Peyer's patch (tissue), 4 donors: ENCODE measurements at regions not wholly inside any gene's neighbourhood (a gene's known extent, or its start where the extent isn't known, plus 50 kb on each side); places are given as distances from the start of the nearest gene placed in this dataset.

ENCODE experiments used
- POLR2A ChIP-seq, 2 donors: fragments of 450-650 bp; IDR thresholded peaks; one replicate each; pipeline ENCODE4 v1.5.1; 2017; ENCODE audit warnings: antibody characterized with exemption in 2 of 2, mild to moderate bottlenecking in 2 of 2, moderate library complexity in 2 of 2
- TF ChIP-seq, protein P1 (sequence below), 6 experiments: fragments of 450-650 bp in 4 of 6; fragments of 200-600 bp in 2 of 6; sonication (generic) in 1 of 6; IDR thresholded peaks; one replicate each; pipeline ENCODE4 v1.5.1; 2017 to 2019; ENCODE audit warnings: antibody characterized with exemption in 6 of 6, mild to moderate bottlenecking in 3 of 6, moderate library complexity in 1 of 6

DNA sequence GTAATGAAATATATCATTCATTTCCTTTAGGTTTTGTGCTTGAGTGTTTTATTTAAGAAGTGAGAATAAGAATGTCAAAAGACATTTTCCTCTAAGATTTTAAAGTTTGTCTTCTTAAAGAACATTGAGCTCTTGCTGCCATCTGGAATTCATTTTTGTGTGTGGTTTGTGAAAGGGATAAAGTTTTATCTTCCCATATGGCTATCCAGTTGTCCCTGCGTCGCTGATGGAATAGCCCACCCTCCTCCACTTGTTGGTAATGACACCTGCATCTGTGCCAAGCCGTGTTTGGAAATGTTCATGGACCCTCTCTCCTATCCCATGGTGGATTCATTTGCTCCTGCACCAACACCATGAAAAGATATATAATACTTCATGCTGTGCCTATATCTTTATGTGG, 901.5 kb downstream of the BRD1 start:
- TF ChIP-seq, protein P1, sequence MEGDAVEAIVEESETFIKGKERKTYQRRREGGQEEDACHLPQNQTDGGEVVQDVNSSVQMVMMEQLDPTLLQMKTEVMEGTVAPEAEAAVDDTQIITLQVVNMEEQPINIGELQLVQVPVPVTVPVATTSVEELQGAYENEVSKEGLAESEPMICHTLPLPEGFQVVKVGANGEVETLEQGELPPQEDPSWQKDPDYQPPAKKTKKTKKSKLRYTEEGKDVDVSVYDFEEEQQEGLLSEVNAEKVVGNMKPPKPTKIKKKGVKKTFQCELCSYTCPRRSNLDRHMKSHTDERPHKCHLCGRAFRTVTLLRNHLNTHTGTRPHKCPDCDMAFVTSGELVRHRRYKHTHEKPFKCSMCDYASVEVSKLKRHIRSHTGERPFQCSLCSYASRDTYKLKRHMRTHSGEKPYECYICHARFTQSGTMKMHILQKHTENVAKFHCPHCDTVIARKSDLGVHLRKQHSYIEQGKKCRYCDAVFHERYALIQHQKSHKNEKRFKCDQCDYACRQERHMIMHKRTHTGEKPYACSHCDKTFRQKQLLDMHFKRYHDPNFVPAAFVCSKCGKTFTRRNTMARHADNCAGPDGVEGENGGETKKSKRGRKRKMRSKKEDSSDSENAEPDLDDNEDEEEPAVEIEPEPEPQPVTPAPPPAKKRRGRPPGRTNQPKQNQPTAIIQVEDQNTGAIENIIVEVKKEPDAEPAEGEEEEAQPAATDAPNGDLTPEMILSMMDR (IDR thresholded peaks at IDR 0.05) = no peak
- TF ChIP-seq POLR2A (IDR thresholded peaks at IDR 0.05) = no peak
